IMR-90 (cell line): ENCODE measurements at regions not wholly inside any gene's neighbourhood (a gene's known extent, or its start where the extent isn't known, plus 50 kb on each side); places are given as distances from the start of the nearest gene placed in this dataset.
A peak's percentile ranks its signal among the peaks of the same experiment; 100 is the strongest.

Source experiments
- ATAC-seq: fragments of 200-7000 bp; cut with Tn5 transposase; 2 replicates; pipeline ENCODE4 v1.9.1; 2020; ENCODE audit warnings: low read depth, mild to moderate bottlenecking, moderate library complexity
- BruUV-seq: library from RNA; stranded (reverse); fragments of 400-500 nt; replicated peaks from 2 replicates; lab custom pipeline; 2021; lab: Mats Ljungman, UMichigan
- CTCF ChIA-PET: fragments of 300-600 bp; formaldehyde crosslinking; extraction: SDS; loops from one replicate; lab custom pipeline; 2021; ENCODE audit warnings: antibody characterized with exemption; lab: Yijun Ruan, JAX
- POLR2A ChIA-PET: fragments of 300-600 bp; sonication (Branson Sonifier 250); formaldehyde crosslinking; loops from one replicate; lab custom pipeline; 2022; ENCODE audit warnings: antibody characterized with exemption; ENCODE audit not compliant: unreplicated experiment; lab: Charles Lee
- DNase-seq: peaks from one replicate; pipeline ENCODE4 v3.0.0; 2013
- H2AFZ ChIP-seq: replicated peaks from 2 replicates; pipeline ENCODE3; 2013; ENCODE audit warnings: low read length, mild to moderate bottlenecking; ENCODE audit not compliant: poor library complexity
- H2AK5ac ChIP-seq: 2 replicates; pipeline ENCODE4 v1.6.1; 2013; ENCODE audit warnings: low read depth, low read length, inconsistent platforms
- H2AK9ac ChIP-seq: replicated peaks from 2 replicates; pipeline ENCODE3; 2013; ENCODE audit warnings: mild to moderate bottlenecking, low read depth, low read length, moderate library complexity; ENCODE audit not compliant: poor library complexity
- H2BK120ac ChIP-seq: 2 replicates; pipeline ENCODE4 v1.6.1; 2013; ENCODE audit warnings: low read depth, low read length, inconsistent platforms
- H2BK15ac ChIP-seq: 3 replicates; pipeline ENCODE4 v1.6.1; 2013; ENCODE audit warnings: low read depth, low read length, inconsistent platforms
- H2BK20ac ChIP-seq: 2 replicates; pipeline ENCODE4 v1.6.1; 2013; ENCODE audit warnings: low read depth, mild to moderate bottlenecking, inconsistent platforms, low read length, moderate library complexity
- H2BK5ac ChIP-seq: 2 replicates; pipeline ENCODE4 v1.6.1; 2013; ENCODE audit warnings: mild to moderate bottlenecking, low read depth, low read length, inconsistent platforms; ENCODE audit not compliant: poor library complexity, severe bottlenecking
- H3K14ac ChIP-seq: replicated peaks from 2 replicates; pipeline ENCODE4 v1.6.1; 2013; ENCODE audit warnings: low read depth, low read length, inconsistent platforms
- H3K18ac ChIP-seq: 2 replicates; pipeline ENCODE4 v1.6.1; 2013; ENCODE audit warnings: low read depth, low read length, control low read depth
- H3K23ac ChIP-seq: 2 replicates; pipeline ENCODE4 v1.6.1; 2013; ENCODE audit warnings: low read depth, low read length, inconsistent platforms
- H3K27ac ChIP-seq: 2 replicates; pipeline ENCODE4 v1.5.1; 2013; ENCODE audit warnings: mild to moderate bottlenecking, control low read depth, low read length; ENCODE audit not compliant: insufficient read depth
- H3K27me3 ChIP-seq: 2 replicates; pipeline ENCODE4 v1.6.1; 2013; ENCODE audit warnings: low read length; ENCODE audit not compliant: control insufficient read depth, insufficient read depth
- H3K36me3 ChIP-seq: 2 replicates; pipeline ENCODE4 v1.6.1; 2013; ENCODE audit warnings: low read length, mixed read lengths; ENCODE audit not compliant: control insufficient read depth, insufficient read depth
- H3K4ac ChIP-seq: 2 replicates; pipeline ENCODE4 v1.6.1; 2013; ENCODE audit warnings: low read depth, low read length, inconsistent platforms
- H3K4me1 ChIP-seq: 2 replicates; pipeline ENCODE4 v1.6.1; 2013; ENCODE audit warnings: low read length, mixed read lengths; ENCODE audit not compliant: control insufficient read depth, insufficient read depth
- H3K4me2 ChIP-seq: 2 replicates; pipeline ENCODE4 v1.6.1; 2013; ENCODE audit warnings: low read depth, mild to moderate bottlenecking, control low read depth, low read length, moderate library complexity
- H3K4me3 ChIP-seq: 2 replicates; pipeline ENCODE4 v1.5.1; 2013; ENCODE audit warnings: low read depth, mild to moderate bottlenecking, control low read depth, low read length, moderate library complexity; ENCODE audit not compliant: insufficient read depth
- H3K56ac ChIP-seq: 2 replicates; pipeline ENCODE4 v1.6.1; 2013; ENCODE audit warnings: low read length, inconsistent platforms; ENCODE audit not compliant: insufficient read depth; ENCODE audit errors: extremely low read depth
- H3K79me1 ChIP-seq, 2 experiments: 2 replicates each; pipeline ENCODE4 v1.6.1; 2013; ENCODE audit warnings: low read length in 2 of 2, inconsistent platforms in 1 of 2, low read depth in 1 of 2
- H3K9ac ChIP-seq: 2 replicates; pipeline ENCODE4 v1.6.1; 2013; ENCODE audit warnings: low read depth, low read length, control low read depth
- H3K9me1 ChIP-seq: 2 replicates; pipeline ENCODE4 v1.6.1; 2013; ENCODE audit warnings: low read length, inconsistent platforms; ENCODE audit not compliant: insufficient read depth
- H3K9me3 ChIP-seq: 2 replicates; pipeline ENCODE4 v1.6.1; 2013; ENCODE audit warnings: low read length; ENCODE audit not compliant: control insufficient read depth, insufficient read depth
- H4K20me1 ChIP-seq: 2 replicates; pipeline ENCODE4 v1.6.1; 2013; ENCODE audit warnings: low read length, inconsistent platforms; ENCODE audit not compliant: insufficient read depth
- H4K5ac ChIP-seq: 2 replicates; pipeline ENCODE4 v1.6.1; 2013; ENCODE audit warnings: mild to moderate bottlenecking, low read depth, low read length, control low read depth
- H4K8ac ChIP-seq, 2 experiments: 2 replicates each; pipeline ENCODE4 v1.6.1; 2013; ENCODE audit warnings: low read depth in 2 of 2, low read length in 2 of 2, control low read depth in 1 of 2, inconsistent platforms in 1 of 2
- H4K91ac ChIP-seq: 2 replicates; pipeline ENCODE4 v1.6.1; 2013; ENCODE audit warnings: low read depth, low read length, inconsistent platforms; ENCODE audit not compliant: insufficient read depth
- CTCF ChIP-seq: conservative IDR thresholded peaks from 2 replicates; pipeline ENCODE4 v1.5.1; 2012; ENCODE audit warnings: mild to moderate bottlenecking, low read depth, low read length, improper control_type of control experiment
- POLR2A ChIP-seq: IDR thresholded peaks from 2 replicates; pipeline ENCODE4 v1.6.1; 2012; ENCODE audit warnings: mild to moderate bottlenecking, low read depth, low read length
- WGBS, 2 experiments: methylation state at CpG; one replicate each; pipeline versions ENCODE4 v1.1.5 to v1.1.7; 2013; ENCODE audit warnings: missing lambda C conversion rate in 2 of 2; ENCODE audit not compliant: insufficient read length in 1 of 2; ENCODE audit errors: extremely low coverage in 2 of 2; 5-methylcytosine and 5-hydroxymethylcytosine counted together
- dilution Hi-C: fragments of 300-500 bp; cut with HindIII; formaldehyde crosslinking; loops from one replicate; pipeline ENCODE4 v1.14.3; 2018; ENCODE audit warnings: low sequenced_read_pairs; ENCODE audit not compliant: unreplicated experiment
- in situ Hi-C: fragments of 300-500 bp; cut with MboI; formaldehyde crosslinking; loops from 3 replicates; pipeline ENCODE4 v1.14.3; 2019; ENCODE audit warnings: low sequenced_read_pairs, inconsistent platforms, mixed read lengths
- intact Hi-C: fragments of 100-400 bp; cut with micrococcal nuclease; formaldehyde crosslinking; loops from 2 replicates; pipeline ENCODE4 v1.10.0; 2022

GRCh38 chrX:40244980-40245379 is 147.2 kb upstream of the BCOR start:
- Histone ChIP-seq H3K4me3 (no peak overlapping the region), H2BK5ac (no peak overlapping the region), H3K36me3 (no peaks in the 10 kb centered on the region), H3K14ac (no peak overlapping the region), H3K27ac (no peak overlapping the region), H3K4me2 (peak overlapping the region; percentile 55; the same call in 1 of the 2 replicates), H2AK9ac (no peak overlapping the region), H2AK5ac (no peak overlapping the region), H3K9me1 (no peaks in the 10 kb centered on the region), H3K4me1 (peaks cover 6% of the 10 kb centered on the region), H3K18ac (no peak overlapping the region), H2BK120ac (no peak overlapping the region), H3K79me1 (no peaks in the 10 kb centered on the region), H3K27me3 (peaks cover 9% of the 10 kb centered on the region), H2BK20ac (no peak overlapping the region), H2BK15ac (no peak overlapping the region), H4K8ac (no peak overlapping the region), H2AFZ (no peak overlapping the region), H3K4ac (no peak overlapping the region), H4K91ac (no peak overlapping the region), H3K56ac (no peak overlapping the region), H3K9me3 (no peaks in the 10 kb centered on the region), H4K20me1 (no peaks in the 10 kb centered on the region), H3K23ac (no peak overlapping the region), H3K9ac (no peak overlapping the region), H4K5ac (no peak overlapping the region)
- DNase-seq (peak; percentile 14), ATAC-seq (no peak; the same call in 1 of the 2 replicates)
- BruUV-seq = no TSS peak
- CTCF ChIA-PET = no interaction called here
- 40% methylated on average over 1 of the region's 11 CpGs; no CpG with 5 or more reads in 1 of the 2 experiments for WGBS, 2 experiments
- intact Hi-C loops (loop anchor here (5.0 kb wide), 1 partner anchor 138 kb away; no protein-coding TSS in a partner anchor), in situ Hi-C loops (no loop called here), dilution Hi-C loops (no loop called here)
- TF ChIP-seq CTCF (0 out of 2 replicates have a peak, but pooled peaks have one; percentile 5), POLR2A (no peak)
- POLR2A ChIA-PET = no interaction called here
